ENCODE measurements at regions not wholly inside any gene's neighbourhood (a gene's known extent, or its start where the extent isn't known, plus 50 kb on each side); places are given as distances from the start of the nearest gene placed in this dataset.

DNA sequence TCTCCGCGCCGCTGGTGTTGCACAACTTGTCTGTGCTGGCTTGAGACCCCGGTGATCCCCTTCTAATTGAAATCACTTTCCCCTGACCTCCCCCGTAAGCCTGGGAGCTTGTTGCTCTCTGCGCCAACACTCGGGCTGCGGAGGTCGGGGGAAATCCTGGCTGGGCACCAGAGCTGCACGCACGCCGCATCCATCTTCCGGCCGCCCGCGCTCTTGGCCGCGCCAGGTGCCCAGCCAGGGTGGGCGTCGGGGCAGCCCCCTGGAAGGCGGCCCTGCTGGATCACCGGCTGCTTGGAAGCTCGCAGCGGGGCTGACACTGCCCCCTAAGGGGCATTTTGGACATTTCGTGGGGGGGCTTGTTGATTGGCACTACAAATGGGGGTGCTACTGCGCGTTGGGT is 280.3 kb upstream of the SKOR2 start:
- H3K4me3 ChIP-seq (ENCODE audit: low read depth, low read length): no peak overlapping the region
- DNase-seq (ENCODE audit: low read depth): no peak
- H3K36me3 ChIP-seq (ENCODE audit: control insufficient read depth, insufficient read depth, low read length): no peaks in the 10 kb centered on the region
- peaks cover 16% of the 10 kb centered on the region for H3K27me3 ChIP-seq (ENCODE audit: control insufficient read depth, insufficient read depth, low read length)
- TF ChIP-seq, protein P1, sequence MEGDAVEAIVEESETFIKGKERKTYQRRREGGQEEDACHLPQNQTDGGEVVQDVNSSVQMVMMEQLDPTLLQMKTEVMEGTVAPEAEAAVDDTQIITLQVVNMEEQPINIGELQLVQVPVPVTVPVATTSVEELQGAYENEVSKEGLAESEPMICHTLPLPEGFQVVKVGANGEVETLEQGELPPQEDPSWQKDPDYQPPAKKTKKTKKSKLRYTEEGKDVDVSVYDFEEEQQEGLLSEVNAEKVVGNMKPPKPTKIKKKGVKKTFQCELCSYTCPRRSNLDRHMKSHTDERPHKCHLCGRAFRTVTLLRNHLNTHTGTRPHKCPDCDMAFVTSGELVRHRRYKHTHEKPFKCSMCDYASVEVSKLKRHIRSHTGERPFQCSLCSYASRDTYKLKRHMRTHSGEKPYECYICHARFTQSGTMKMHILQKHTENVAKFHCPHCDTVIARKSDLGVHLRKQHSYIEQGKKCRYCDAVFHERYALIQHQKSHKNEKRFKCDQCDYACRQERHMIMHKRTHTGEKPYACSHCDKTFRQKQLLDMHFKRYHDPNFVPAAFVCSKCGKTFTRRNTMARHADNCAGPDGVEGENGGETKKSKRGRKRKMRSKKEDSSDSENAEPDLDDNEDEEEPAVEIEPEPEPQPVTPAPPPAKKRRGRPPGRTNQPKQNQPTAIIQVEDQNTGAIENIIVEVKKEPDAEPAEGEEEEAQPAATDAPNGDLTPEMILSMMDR (IDR thresholded peaks at IDR 0.05; ENCODE audit: insufficient read depth, low read length, poor library complexity, severe bottlenecking): no peak

DNA sequence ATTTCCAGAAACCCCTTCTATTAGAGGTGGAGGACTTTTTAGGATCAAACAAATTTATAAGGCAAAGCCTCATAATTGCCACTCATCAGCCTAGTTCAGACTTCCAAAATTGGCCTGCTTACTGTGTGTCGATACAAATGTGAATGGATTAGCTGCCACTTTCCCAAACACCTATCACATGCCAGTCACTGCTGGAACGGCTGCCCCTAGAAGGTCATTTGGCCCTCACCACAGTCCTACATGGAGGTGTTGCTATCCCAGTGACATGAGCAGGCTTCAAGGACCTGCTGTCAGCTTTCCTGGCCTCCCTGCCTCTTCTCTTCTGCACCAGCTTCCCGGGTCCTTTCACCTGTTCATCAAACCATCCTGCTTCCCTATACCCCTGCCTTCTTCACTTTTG is 279.2 kb upstream of the SKOR2 start:
- H3K4me3 ChIP-seq (ENCODE audit: low read depth, low read length): no peak overlapping the region
- H3K27me3 ChIP-seq (ENCODE audit: control insufficient read depth, insufficient read depth, low read length): peaks cover 16% of the 10 kb centered on the region
- no peak for DNase-seq (ENCODE audit: low read depth)
- TF ChIP-seq, protein P1 (IDR thresholded peaks at IDR 0.05; ENCODE audit: insufficient read depth, low read length, poor library complexity, severe bottlenecking): no peak
- no peaks in the 10 kb centered on the region for H3K36me3 ChIP-seq (ENCODE audit: control insufficient read depth, insufficient read depth, low read length)

DNA sequence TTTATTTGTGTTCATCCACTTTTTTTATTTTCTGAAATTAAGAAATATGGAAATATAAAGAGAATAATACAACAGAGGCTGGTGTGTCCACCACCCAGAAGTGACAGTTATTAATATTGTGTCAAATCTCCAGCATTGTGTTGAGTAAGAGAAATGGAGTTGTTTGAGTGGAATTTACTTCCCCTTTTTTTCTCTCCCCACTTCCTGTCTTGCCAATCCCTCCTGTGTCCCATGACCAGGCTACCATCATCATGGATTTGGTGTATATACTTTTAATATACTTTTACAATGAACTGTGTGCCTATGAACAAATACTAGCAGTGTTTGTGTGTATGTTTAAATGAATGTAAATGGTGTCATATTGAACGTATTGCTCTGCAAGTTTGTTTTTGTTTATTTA is 276.9 kb upstream of the SKOR2 start:
- TF ChIP-seq, protein P1 (IDR thresholded peaks at IDR 0.05; ENCODE audit: insufficient read depth, low read length, poor library complexity, severe bottlenecking): no peak
- Histone ChIP-seq H3K4me3 (ENCODE audit: low read depth, low read length) (no peak overlapping the region), H3K36me3 (ENCODE audit: control insufficient read depth, insufficient read depth, low read length) (no peaks in the 10 kb centered on the region), H3K27me3 (ENCODE audit: control insufficient read depth, insufficient read depth, low read length) (peaks cover 16% of the 10 kb centered on the region)
- no peak for DNase-seq (ENCODE audit: low read depth)

DNA sequence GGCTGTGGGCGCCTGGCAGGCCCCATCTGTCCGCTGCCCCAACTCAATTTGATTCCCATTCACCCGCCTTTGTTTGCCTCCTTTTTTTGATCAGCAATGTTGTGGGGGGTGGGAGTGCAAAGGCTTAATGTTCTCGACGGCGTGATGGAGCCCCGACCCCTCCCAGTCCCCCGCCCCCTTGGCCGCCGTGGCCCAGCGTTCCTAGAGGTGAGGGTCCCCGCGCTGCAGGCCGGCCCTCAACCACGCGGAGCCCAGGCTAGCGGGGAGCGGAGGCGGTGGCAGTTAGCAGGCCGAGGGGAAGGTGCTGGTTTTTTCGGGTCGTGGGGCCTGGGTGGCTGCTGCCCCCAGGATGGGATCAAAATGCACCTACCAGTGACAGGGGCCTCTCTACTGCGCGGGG is 274.7 kb upstream of the SKOR2 start:
- DNase-seq (ENCODE audit: low read depth): no peak
- TF ChIP-seq, protein P1 (IDR thresholded peaks at IDR 0.05; ENCODE audit: insufficient read depth, low read length, poor library complexity, severe bottlenecking): no peak
- Histone ChIP-seq H3K27me3 (ENCODE audit: control insufficient read depth, insufficient read depth, low read length) (peaks cover 5% of the 10 kb centered on the region), H3K4me3 (ENCODE audit: low read depth, low read length) (no peak overlapping the region), H3K36me3 (ENCODE audit: control insufficient read depth, insufficient read depth, low read length) (no peaks in the 10 kb centered on the region)

DNA sequence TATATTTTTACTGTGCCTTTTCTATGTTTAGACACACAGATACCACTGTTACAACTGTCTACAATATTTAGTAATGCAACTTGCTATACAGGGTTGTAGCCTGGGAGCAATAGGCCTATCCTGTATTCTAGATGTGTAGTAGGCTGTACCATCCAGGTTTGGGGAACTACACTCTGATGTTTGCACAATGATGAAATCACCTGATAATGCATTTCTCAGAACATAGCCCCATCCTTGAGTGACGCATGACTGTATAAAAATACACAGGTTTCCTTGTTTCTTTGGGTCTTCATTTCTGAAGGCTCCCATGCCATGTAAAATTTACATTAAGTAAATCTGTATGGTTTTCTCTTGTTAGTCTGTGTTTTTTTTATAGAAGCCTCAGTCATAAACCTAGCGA is 270.9 kb upstream of the SKOR2 start:
- TF ChIP-seq, protein P1 (IDR thresholded peaks at IDR 0.05; ENCODE audit: insufficient read depth, low read length, poor library complexity, severe bottlenecking): no peak
- no peak for DNase-seq (ENCODE audit: low read depth)
- H3K4me3 ChIP-seq (ENCODE audit: low read depth, low read length): no peak overlapping the region
- no peaks in the 10 kb centered on the region for H3K27me3 ChIP-seq (ENCODE audit: control insufficient read depth, insufficient read depth, low read length)
- no peaks in the 10 kb centered on the region for H3K36me3 ChIP-seq (ENCODE audit: control insufficient read depth, insufficient read depth, low read length)

DNA sequence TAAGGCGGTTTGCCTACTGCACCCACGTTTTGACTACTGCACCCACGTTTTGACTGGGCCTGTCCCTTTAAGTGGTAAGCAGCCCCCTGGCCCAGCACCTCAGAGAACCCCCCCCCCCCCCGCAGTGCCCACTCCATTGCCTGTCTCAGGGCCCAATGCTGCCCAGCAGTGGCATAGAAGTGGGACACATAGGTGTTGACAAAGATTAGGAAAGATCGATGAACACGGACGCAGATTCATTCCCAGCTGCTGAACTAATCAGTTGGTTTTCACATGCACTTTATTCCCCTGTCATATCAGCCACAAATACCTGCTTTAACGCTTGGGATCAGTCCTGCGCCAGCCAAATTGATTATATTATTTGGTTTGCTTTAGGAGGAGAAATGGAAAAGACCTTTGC is 268.8 kb upstream of the SKOR2 start:
- no peak overlapping the region for H3K4me3 ChIP-seq (ENCODE audit: low read depth, low read length)
- no peaks in the 10 kb centered on the region for H3K27me3 ChIP-seq (ENCODE audit: control insufficient read depth, insufficient read depth, low read length)
- no peak for DNase-seq (ENCODE audit: low read depth)
- no peaks in the 10 kb centered on the region for H3K36me3 ChIP-seq (ENCODE audit: control insufficient read depth, insufficient read depth, low read length)
- TF ChIP-seq, protein P1 (IDR thresholded peaks at IDR 0.05; ENCODE audit: insufficient read depth, low read length, poor library complexity, severe bottlenecking): no peak

Data from kidney epithelial cell (primary cell).